RWPE2 (cell line): ENCODE measurements at regions not wholly inside any gene's neighbourhood (a gene's known extent, or its start where the extent isn't known, plus 50 kb on each side); places are given as distances from the start of the nearest gene placed in this dataset.

Experiments
- ATAC-seq: fragments of 200-7000 bp; cut with Tn5 transposase; 3 replicates; pipeline ENCODE4 v1.9.1; 2021; ENCODE audit warnings: low read depth
- DNase-seq: peaks from one replicate; pipeline ENCODE4 v3.0.0-alpha.2; 2020; ENCODE audit warnings: low spot score
- H3K27ac ChIP-seq: fragments of 450-650 bp; 2 replicates; pipeline ENCODE4 v1.5.1; 2017; ENCODE audit warnings: mild to moderate bottlenecking; ENCODE audit not compliant: poor library complexity, severe bottlenecking
- H3K27me3 ChIP-seq: fragments of 250-450 bp; sonication (Bioruptor Pico); 2 replicates; pipeline ENCODE4 v1.5.1; 2021; ENCODE audit warnings: mild to moderate bottlenecking, moderate library complexity; ENCODE audit not compliant: insufficient read depth, poor library complexity, severe bottlenecking
- H3K36me3 ChIP-seq: fragments of 250-450 bp; sonication (Bioruptor Pico); 2 replicates; pipeline ENCODE4 v1.5.1; 2020; ENCODE audit warnings: low read depth, mild to moderate bottlenecking, moderate library complexity
- H3K4me1 ChIP-seq: fragments of 250-450 bp; sonication (Bioruptor Pico); 2 replicates; pipeline ENCODE4 v1.5.1; 2021; ENCODE audit warnings: mild to moderate bottlenecking, moderate library complexity; ENCODE audit not compliant: insufficient read depth, poor library complexity, severe bottlenecking
- H3K4me3 ChIP-seq: fragments of 250-450 bp; sonication (Bioruptor Pico); 2 replicates; pipeline ENCODE4 v1.5.1; 2021; ENCODE audit warnings: mild to moderate bottlenecking, moderate library complexity; ENCODE audit not compliant: severe bottlenecking
- H3K9me3 ChIP-seq: fragments of 250-450 bp; sonication (Bioruptor Pico); 2 replicates; pipeline ENCODE4 v1.5.1; 2021; ENCODE audit warnings: mild to moderate bottlenecking, moderate library complexity; ENCODE audit not compliant: severe bottlenecking
- TF ChIP-seq, protein P1 (sequence below): fragments of 450-650 bp; IDR thresholded peaks from one replicate; pipeline ENCODE4 v1.5.1; 2017; ENCODE audit warnings: mild to moderate bottlenecking, moderate library complexity; ENCODE audit not compliant: poor library complexity, severe bottlenecking

GRCh38 chr16:54589326-54589725 is 302.7 kb upstream of the IRX3 start:
- Histone ChIP-seq H3K27ac (no peak overlapping the region), H3K4me3 (no peak overlapping the region), H3K9me3 (no peaks in the 10 kb centered on the region), H3K36me3 (no peaks in the 10 kb centered on the region), H3K27me3 (no peaks in the 10 kb centered on the region), H3K4me1 (no peaks in the 10 kb centered on the region)
- TF ChIP-seq, protein P1, sequence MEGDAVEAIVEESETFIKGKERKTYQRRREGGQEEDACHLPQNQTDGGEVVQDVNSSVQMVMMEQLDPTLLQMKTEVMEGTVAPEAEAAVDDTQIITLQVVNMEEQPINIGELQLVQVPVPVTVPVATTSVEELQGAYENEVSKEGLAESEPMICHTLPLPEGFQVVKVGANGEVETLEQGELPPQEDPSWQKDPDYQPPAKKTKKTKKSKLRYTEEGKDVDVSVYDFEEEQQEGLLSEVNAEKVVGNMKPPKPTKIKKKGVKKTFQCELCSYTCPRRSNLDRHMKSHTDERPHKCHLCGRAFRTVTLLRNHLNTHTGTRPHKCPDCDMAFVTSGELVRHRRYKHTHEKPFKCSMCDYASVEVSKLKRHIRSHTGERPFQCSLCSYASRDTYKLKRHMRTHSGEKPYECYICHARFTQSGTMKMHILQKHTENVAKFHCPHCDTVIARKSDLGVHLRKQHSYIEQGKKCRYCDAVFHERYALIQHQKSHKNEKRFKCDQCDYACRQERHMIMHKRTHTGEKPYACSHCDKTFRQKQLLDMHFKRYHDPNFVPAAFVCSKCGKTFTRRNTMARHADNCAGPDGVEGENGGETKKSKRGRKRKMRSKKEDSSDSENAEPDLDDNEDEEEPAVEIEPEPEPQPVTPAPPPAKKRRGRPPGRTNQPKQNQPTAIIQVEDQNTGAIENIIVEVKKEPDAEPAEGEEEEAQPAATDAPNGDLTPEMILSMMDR, result no peak
- DNase-seq (no peak), ATAC-seq (no peak)

- DNase-seq (no peak), ATAC-seq (no peak)
- H3K4me3 ChIP-seq, result no peak overlapping the region
- no peaks in the 10 kb centered on the region for H3K4me1 ChIP-seq
- no peaks in the 10 kb centered on the region for H3K36me3 ChIP-seq
- TF ChIP-seq, protein P1, result no peak
- H3K9me3 ChIP-seq, result no peaks in the 10 kb centered on the region
- no peak overlapping the region for H3K27ac ChIP-seq
- no peaks in the 10 kb centered on the region for H3K27me3 ChIP-seq
These were observed 301.4 kb upstream of the IRX3 start for GRCh38 chr16:54588026-54588425.

DNA sequence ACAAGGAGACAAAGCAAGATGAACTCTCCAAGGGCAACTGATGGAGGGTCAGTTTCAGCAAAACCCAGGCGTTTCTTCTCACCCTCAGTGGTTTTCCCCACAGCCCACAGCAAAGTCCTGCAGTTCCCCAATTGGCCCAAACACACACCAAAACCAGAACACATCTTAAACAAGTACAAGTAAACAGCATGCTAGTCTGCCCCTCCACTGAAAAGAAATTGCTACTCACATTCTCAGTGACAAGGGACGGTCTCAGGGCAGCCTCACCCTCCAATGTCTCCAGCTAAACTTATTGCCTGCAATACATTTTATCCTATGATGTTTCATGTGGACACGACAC is 300.6 kb upstream of the IRX3 start:
- ATAC-seq (no peak), DNase-seq (no peak)
- TF ChIP-seq, protein P1, result no peak
- H3K36me3 ChIP-seq, result no peaks in the 10 kb centered on the region
- H3K27ac ChIP-seq, result no peak overlapping the region
- no peaks in the 10 kb centered on the region for H3K4me1 ChIP-seq
- H3K4me3 ChIP-seq, result no peak overlapping the region
- no peaks in the 10 kb centered on the region for H3K9me3 ChIP-seq
- H3K27me3 ChIP-seq, result no peaks in the 10 kb centered on the region

- no peak for ATAC-seq
- no peak overlapping the region for H3K27ac ChIP-seq
- no peak for DNase-seq
- H3K27me3 ChIP-seq, result no peaks in the 10 kb centered on the region
- no peak overlapping the region for H3K4me3 ChIP-seq
- H3K36me3 ChIP-seq, result no peaks in the 10 kb centered on the region
- TF ChIP-seq, protein P1, result no peak
- no peaks in the 10 kb centered on the region for H3K4me1 ChIP-seq
- no peaks in the 10 kb centered on the region for H3K9me3 ChIP-seq
These were observed 300.0 kb upstream of the IRX3 start for GRCh38 chr16:54586474-54587175.

DNA sequence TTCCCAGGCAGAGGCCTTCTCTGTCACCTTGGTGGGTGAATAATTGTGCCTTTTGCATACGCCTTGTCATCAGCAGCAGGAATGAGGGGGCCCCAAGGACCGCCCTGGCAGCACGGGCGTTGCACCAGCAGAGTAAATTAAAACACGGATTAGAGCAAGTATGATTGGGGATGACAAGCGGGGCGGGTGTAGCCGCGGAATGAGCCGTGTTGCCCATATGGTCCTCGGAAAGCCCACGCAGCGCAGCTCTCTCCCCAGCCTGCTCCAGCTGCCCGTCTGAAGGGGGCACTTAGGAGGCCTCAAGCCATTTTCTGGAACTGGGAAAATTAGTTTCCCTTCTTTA is 299.4 kb upstream of the IRX3 start:
- H3K4me3 ChIP-seq, result no peak overlapping the region
- H3K27ac ChIP-seq, result no peak overlapping the region
- H3K9me3 ChIP-seq, result no peaks in the 10 kb centered on the region
- H3K4me1 ChIP-seq, result no peaks in the 10 kb centered on the region
- ATAC-seq (no peak), DNase-seq (no peak)
- H3K27me3 ChIP-seq, result no peaks in the 10 kb centered on the region
- no peaks in the 10 kb centered on the region for H3K36me3 ChIP-seq
- TF ChIP-seq, protein P1, result no peak
